ENCODE measurements at regions not wholly inside any gene's neighbourhood (a gene's known extent, or its start where the extent isn't known, plus 50 kb on each side); places are given as distances from the start of the nearest gene placed in this dataset.

DNA sequence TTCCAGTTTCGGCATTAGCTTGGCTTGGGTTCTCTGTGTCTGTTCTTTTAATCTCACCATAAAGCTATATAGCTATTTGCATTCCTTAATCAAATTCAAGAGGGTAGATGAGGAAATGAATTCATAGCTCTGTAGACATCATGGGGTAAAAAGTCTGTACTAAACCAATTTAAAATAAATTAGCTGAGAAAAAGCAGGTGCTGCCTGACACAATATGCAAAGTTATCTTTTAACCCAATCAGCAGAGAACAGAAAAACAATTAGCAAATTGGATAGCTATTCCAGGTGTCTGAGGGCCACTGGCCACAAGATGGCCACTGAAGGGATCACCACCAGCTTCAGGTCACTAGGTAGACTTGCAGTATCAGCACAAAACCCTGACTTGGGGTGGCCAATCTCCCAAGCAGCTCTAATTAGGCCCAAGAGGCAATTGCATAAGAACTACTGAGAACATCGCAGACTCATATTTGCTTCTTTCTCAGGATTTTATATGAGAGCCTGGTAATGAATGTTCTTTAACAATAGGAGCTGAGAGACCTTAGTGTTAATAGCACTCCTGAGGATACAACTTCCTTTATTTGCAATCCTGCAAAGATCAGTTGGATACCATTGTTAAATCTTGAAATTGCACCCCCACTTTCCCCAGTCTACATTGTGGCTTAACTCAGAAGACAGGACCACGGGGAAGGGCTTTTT lies 494.3 kb downstream of the PDCD6IP start:
- no peak for DNase-seq (ENCODE audit: low read depth, low spot score)

DNA sequence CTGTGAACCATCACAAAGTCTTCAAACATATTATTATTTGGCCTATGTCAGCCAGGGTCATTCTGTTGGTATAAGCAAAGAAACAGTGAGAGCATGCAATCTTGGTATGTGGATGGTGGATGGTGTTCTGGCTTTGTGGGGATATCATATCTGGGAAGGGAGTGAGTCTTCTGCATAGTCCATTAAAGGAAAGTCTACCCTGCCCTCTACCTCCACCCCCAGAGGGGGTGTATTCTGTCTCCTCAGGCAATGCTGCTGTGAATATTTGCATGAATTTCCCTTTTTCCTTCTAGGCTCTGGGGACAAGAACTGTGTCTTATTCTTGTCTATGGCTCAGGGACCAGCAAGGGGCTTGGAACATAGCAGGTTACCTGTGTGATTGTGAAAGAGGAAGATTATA lies 495.8 kb downstream of the PDCD6IP start:
- no peak for DNase-seq (ENCODE audit: low read depth, low spot score)

DNA sequence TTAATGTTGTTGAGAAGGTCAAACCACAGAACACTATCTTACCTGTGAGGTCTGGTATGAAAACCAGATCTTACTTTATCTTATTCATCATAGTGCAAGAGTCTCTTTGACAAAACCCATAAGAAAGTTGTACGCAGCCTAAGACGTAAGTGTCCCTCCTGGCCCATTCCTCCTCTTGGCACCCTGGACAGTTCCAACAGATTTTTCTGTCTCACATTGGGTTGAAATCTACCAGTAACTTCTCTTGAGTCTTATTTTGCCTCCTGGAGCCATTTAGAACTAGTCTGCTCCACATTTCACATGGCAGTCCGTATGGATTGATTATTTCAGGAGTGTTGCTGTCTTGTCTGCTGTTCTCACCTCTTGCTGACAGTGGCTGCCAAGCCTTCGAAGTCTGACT lies 498.4 kb downstream of the PDCD6IP start:
- DNase-seq (ENCODE audit: low read depth, low spot score) = no peak

DNA sequence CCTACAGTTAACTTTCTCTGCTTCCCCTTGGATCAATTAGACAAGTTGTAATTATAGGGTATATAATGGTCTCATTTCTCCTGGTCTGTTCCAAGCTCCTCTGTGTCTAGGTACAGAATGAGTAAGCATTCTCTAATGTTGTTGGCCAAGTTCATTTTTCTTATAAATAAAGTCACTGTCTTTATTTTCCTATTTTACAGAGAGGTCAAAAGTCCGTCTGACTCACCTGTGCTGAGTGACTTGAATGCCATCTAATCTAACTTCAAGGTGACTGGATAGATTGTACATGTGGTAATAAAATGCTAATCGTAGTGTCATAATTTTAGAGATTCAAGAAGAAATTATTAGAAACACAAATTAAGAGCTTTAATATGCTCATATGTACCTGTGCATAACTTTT lies 500.2 kb downstream of the PDCD6IP start:
- DNase-seq (ENCODE audit: low read depth, low spot score) = no peak

DNA sequence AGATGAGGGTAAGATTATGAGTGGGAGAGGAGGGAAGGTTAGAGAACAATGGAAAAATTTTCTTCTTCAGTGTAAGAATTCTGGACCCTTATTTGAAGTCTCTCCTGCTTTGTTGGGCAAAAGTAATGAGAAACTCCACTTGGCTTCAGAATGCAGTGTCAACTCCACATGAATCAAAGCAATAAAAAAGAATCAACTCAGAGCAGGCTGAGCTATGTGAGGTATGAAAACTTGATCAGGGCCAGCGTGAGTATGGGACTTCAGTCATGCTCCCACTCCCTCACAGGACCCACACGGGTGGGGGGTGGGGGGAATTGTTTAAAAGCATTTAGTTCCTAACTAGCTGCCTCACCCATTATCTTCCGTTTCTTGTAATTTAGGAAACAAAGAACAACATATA lies 502.2 kb downstream of the PDCD6IP start:
- no peak for DNase-seq (ENCODE audit: low read depth, low spot score)

DNA sequence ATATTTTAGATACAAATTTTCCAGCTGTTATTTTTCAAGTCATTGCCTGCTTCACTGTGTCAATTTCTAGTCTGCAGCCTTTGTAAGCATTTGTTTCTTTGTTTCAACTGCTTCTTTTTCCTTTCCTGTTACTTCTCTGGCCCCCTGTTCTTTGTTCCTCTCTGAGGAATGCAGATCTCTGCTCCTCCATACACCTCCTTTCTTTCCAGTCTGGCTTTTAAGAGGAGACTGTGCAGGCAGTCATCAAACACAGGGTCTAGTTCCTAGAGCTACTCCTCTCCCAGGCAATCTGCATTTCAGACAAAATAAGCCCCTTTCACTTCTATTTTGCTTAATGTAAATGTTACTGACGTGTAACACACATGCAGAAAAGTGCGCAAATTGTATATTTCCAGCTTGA lies 502.9 kb downstream of the PDCD6IP start:
- no peak for DNase-seq (ENCODE audit: low read depth, low spot score)

DNA sequence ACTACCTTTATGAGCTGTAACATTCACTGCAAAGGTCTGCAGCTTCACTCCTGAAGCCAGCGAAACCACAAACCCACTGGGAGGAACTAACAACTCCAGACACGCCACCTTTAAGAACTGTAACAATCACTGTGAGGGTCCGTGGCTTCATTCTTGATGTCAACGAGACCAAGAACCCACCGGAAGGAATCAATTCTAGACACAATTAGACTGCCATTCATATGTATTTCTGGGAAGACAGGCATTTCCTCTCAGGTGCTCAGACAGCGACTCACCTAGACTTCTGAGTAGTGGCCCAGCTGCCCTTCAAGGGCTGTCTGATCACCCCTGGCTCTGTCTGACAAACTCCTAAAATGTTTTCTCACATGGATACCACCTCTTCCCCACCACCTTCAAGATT lies 506.8 kb downstream of the PDCD6IP start:
- peak; percentile 25 for DNase-seq (ENCODE audit: low read depth, low spot score)

DNA sequence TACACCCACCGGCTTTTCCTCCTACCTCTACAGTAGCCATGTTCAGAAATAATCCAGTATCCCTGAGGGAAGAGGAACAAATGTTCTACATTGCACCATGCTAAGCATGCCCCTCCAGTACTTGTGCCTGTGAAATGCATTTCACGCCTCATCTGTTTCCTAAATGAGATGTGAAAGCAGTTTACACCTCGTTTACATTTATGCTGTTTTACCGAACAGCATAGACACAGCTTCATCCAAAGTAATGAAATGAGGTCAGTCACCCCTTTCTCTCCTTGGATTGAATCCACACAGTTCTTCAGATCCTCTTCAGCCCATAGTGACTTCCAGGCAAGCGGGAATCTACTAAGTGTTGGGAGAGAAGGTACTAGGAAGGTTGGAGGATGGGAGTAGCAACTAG lies 514.3 kb downstream of the PDCD6IP start:
- no peak for DNase-seq (ENCODE audit: low read depth, low spot score)

DNA sequence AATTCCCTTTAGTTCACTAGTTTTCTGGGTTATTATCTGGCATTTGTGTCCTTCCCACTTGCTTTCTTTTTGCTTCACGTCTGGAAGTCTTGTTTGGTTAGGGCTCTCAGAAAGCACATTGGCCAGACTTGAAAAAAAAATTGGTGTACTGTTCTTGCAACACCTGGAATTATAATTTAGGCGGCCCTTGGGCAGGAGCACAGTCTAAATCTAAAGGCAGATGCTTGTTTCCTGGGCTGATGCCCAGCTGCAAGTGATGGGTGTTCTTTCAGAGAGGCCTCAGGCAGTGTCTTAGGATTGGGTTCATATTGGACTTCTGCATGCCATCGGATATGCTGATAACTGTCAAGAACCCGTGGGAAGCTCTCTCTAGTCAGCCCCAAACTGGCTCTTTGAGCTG lies 521.5 kb downstream of the PDCD6IP start:
- no peak for DNase-seq (ENCODE audit: low read depth, low spot score)

DNA sequence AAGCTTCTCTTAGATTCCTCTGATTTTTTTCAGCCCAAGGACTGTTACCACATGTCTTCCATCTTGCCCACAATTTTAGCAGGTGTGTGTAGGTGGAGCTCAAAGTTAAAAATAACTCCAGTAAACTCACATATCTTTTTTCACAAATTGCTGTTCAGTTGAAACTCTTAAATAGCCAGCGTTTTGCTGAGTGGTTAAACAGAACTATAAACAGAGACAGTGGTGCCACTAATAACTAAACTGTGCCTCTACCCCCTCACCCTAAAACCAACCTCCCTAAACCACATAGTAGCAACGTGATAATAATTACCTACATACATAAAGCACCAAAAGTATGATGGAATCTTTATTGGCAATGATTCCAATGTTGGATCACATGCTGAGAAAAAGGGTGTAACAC lies 525.1 kb downstream of the PDCD6IP start:
- DNase-seq (ENCODE audit: low read depth, low spot score) = no peak

DNA sequence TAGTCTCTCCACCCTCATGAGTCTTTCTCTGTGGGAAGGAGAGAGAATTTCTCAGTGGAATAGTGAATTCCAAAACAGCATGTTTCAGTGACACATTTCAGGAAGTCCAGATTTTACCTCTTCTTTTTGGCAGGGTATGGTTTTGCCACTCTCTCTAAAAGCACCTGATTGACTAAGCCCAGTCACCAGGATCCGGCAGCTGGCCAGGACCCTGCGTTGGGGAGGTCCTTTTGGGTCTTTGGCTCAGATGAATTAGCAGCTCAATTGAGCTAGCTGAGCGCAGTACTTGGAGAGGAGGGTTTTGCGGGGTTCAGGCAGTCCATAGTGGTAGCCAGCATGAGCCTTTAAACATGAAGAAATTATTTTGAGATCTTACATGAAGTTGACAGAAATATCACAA lies 548.2 kb downstream of the PDCD6IP start:
- DNase-seq (ENCODE audit: low read depth, low spot score) = no peak

DNA sequence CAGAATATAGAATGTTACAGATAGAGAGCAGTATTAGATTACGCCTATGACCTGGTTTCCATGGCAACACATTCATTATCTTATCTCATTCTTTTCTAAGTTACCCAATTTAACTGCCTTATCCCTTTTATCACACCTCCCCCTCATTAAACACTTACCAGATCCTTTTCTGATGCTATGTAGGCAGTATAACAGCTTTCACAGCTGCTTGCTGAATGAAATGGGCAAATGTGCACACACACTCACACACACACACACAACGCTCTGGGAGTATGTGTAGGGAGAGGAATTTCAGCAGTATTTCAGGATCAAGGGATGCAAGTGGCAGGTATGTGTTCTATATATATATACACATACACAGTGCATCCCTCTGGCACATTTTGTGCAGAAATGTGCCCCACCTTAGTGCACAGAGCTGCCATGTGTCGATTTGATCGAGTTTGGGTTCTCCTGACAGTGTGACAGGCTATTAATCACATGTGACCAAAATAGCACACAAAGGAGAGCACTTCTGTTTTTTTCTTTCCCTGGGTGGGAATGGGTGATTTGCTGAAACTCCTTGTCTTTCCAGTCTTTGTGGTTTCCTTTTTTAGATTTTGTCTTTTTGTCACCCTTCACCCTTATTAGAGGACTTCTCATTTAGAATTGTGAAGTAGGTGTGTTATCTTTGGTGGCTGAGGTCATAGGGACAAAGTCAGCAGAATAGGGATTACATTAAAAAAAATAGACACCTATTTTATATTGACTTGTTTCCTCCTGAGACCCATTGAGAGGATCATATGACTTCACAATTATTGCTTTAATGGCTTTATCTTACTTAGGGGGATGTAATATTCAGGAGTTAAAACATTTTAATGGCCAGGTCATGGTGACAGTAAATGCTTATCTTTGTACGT lies 553.7 kb downstream of the PDCD6IP start:
- no peak for DNase-seq (ENCODE audit: low read depth, low spot score)

DNA sequence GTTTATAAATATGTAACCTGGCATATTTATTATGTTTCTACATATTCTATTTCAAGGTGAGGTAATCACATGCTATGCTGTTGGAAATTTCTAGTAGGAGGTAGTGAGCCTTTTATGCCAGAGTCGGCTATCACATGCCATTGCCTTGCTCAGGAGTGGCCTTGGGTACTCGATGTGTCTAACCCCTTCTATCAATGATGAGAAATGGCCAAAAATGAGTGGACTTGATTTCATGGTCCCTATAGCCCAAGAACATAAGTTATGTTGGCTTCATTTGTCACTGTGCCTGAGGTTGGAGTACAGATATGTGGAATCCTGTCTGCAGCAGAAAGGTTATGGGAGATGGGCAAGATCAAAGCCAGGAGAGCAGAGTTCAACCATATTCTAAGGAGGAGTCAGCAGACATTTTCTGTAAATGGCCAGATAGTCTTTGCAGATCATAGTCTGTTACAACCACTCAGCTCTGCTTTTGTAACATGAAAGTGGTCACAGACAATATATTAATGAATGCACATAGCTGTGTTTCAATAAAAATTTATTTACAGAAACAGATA lies 554.4 kb downstream of the PDCD6IP start:
- DNase-seq (ENCODE audit: low read depth, low spot score) = no peak

DNA sequence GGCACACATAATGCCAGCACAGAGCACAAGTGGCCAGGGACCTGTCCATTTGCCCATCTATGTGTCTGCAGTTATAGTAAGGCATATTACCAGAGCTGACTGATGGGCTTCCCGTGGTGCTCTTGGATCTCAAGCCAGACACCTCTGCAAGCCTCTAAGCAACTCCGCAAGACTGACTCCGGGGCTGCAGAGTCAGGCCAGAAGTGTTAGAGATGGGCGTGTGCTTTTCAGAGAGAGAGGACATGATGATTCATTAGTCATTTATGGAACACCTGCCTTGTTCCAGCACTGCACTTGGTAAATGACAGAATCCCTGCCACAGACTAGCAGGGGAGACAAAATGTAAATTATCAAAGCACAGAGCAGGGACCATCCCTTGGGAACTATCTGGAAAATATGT lies 559.0 kb downstream of the PDCD6IP start:
- DNase-seq (ENCODE audit: low read depth, low spot score) = no peak

DNA sequence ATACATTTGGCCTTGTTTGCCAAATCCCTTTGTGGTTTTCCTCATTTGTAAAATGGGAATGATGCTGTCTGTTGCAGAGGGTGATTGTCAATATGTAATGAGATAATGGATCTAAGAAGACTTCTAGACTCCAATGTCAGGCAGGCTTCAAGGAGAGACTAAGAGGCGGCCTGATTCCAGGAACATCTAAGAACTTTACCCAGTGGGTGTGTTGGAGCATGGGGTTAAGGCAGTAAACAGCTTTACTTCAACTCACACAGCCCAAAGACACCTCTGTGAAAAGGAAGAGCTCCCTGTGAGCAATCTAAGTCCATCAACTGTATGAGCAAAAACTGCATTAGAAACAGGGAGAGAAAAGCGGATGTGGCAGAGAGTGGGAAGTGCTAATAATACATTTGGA lies 560.6 kb downstream of the PDCD6IP start:
- no peak for DNase-seq (ENCODE audit: low read depth, low spot score)

DNA sequence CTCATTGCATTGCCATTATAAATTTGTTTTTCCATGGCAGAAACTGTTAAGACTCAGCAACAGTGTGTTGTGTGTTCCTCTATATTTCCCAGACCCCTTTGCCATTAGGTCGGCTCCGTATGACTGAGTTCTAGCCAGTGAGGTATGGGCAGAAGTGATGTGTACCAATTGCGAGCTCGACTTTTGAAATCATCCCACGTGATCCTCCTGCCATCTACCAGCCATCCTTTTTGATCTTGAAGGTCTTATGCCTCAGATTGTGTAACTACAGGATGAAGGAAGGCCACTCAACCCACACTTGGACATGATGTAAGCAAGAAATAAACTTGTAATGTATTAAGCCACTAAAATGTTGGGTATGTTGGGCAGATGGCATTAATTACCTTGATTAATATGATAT lies 562.3 kb downstream of the PDCD6IP start:
- no peak for DNase-seq (ENCODE audit: low read depth, low spot score)

DNA sequence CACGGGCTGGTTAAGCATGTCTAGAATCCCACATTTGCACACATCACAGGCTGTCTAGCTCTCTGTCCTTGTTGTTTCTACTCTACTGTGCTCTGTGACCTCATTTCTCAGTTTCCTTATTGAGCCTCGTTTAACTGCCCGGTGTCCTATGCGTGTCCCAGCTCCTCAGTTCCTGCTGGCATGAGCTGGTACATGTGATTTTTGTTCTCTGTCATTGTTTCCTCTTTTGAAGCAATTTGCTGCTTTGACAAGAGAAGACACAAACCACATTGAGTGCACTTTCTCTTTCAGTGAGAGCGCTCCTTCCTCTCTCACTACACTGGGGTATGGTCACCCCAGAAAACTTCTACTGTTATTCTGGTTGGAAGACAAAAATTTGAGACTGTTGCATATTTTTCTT lies 563.5 kb downstream of the PDCD6IP start:
- DNase-seq (ENCODE audit: low read depth, low spot score) = no peak

DNA sequence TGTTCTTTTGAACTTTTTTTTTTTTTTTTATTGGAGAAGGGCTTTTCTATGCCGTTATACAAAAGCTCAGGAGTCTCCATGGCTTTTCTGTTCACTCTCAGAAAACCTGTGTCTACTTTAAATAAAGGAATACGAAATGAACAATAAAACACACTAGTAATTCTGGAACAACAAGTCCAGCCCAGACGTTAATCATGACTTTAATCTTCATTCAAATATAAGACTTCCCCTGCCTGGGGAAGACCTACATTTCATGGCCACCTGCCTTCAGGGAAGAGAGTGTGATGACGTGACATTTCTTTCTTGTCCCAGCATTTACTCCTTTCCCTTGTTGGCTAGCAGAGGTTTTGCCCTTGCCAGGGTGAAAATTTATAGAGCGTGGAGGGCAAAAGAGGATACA lies 564.5 kb downstream of the PDCD6IP start:
- no peak for DNase-seq (ENCODE audit: low read depth, low spot score)

DNA sequence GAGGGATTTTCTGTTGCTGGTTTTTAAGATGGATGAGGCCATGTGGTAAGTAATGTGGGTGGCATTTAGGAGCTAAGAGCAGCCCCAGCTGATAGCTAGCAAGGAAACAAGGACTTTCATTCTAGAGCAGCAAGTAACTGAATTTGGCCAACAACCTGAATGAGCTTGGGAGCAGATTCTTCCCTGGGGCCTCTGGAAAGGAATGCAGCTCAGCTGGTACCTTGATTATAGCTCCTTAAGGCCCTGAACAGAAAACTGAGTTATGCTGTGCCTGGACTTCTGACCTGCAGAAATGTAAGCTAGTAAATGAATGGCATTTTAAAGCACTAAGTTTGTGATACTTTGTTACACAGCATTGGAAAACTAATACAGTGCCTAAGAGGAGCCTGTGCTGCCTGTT lies 565.5 kb downstream of the PDCD6IP start:
- no peak for DNase-seq (ENCODE audit: low read depth, low spot score)

DNA sequence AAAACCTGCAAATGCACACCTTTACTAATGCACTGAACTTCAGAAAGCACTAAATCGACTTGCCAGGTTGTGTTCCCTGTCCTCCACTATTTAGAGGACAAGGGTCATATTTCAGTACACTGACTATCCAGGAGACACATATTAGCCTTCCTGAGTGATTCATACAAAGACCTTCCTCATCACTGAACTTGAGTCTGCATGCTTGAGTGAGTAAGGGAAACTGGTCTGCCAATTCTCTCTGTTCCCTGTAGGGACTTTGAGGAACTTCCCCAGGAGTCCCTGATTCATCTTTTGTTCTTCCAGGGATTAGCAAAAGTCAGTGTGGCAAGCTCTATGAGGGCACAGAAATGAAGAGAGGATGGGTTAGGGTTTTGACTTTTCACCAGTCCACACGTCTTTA lies 565.9 kb downstream of the PDCD6IP start:
- DNase-seq (ENCODE audit: low read depth, low spot score) = peak; percentile 36

DNA sequence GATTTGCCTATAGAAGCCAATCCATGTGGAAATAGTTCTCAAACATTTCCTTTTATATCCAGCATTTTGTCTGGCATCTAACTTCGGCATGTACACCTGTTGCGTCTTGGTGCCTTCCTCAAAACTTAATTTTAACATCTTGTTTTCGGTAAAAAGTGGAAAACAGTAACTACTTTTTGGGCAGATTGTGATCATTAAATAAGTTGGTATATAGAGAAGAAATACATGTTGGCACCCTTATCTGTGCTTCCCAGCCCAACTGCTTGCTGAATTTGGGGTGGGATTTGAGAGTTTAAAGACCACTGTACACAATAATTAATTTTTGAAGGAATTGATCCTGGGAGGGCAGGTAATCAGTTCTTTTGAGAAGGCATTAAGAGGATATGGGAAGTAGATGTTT lies 566.8 kb downstream of the PDCD6IP start:
- no peak for DNase-seq (ENCODE audit: low read depth, low spot score)

DNA sequence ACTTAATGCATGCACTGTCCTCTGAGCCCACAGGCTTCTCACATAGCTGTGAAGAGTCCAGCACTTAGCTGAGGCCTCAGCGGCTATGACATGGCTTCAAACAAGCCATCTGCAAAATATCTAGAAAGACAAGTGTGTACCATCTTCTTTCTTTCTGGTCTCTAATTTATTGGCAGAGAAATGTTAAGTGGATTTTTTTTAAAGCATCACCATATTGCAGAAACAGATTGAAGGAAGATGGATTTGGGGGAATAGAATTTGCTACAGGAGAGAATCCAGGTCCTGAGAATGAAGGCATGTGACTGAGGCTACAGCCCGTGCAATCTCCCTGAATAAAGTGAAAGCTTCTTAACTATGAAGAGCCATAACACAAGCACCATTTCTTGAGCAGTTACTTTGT lies 567.3 kb downstream of the PDCD6IP start:
- DNase-seq (ENCODE audit: low read depth, low spot score) = no peak

DNA sequence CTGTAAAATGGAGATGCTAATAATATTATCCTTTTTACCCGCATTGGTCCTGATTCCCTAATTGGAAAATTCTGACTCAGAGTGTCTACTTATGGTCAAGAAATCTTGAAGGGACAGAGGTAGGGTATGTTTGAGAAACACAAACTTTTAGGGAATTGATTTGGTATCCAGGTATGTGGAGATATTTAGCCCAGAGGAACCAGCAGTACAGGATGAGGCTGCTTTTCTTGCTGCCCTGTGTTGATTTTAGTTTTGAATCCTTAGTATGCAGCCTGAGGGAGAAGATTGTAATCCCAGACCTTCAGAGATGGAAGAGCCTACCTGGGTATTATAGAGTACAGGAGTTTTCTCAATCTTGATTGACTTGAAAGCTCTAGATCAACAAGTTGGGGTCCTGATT lies 569.1 kb downstream of the PDCD6IP start:
- DNase-seq (ENCODE audit: low read depth, low spot score) = no peak

Measured in astrocyte of the hippocampus (primary cell).